A549 (cell line): ENCODE measurements at regions not wholly inside any gene's neighbourhood (a gene's known extent, or its start where the extent isn't known, plus 50 kb on each side); places are given as distances from the start of the nearest gene placed in this dataset.

Experiments
- HOXA7 ChIP-seq: fragments of 250-450 bp; sonication (Bioruptor Pico); IDR thresholded peaks from 2 replicates; pipeline ENCODE4 v1.5.0; 2020; ENCODE audit warnings: mild to moderate bottlenecking, moderate library complexity
- MAFK ChIP-seq: fragments of 450-650 bp; IDR thresholded peaks from 2 replicates; pipeline ENCODE4 v1.6.1; 2014; ENCODE audit not compliant: partially characterized antibody
- NR3C1 ChIP-seq: fragments of >200 bp; sonication (Bioruptor Twin); formaldehyde crosslinking; IDR thresholded peaks from 3 replicates; pipeline ENCODE4 v1.6.1; 2017
- POLR2A ChIP-seq: IDR thresholded peaks from 2 replicates; pipeline ENCODE4 v1.6.1; 2012; ENCODE audit warnings: mild to moderate bottlenecking, low read length
- RCOR1 ChIP-seq: fragments of 150-350 bp; IDR thresholded peaks from 2 replicates; pipeline ENCODE4 v1.6.1; 2014; ENCODE audit warnings: antibody characterized with exemption, low read length, low read depth
- TF ChIP-seq, protein P1 (sequence below): fragments of >200 bp; sonication (Bioruptor Twin); formaldehyde crosslinking; IDR thresholded peaks from 3 replicates; pipeline ENCODE4 v1.5.1; 2016

DNA sequence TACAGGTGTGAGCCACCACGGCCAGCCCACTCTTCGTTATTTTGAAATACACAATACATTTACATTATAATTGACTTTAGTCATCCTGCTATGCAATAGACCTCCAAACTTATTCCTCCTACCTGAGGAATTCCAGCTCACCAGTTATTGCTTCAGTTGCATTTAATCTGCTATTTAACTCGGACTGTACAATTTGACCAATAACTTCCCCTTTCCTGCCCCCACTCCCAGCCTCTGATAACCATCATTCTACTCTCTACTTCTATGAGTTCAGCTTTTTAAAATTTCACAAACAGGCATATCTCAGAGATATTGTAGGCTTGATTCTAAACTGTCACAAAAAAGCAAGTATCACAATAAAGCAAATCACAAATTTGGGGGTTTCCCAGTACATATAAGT is 157.0 kb downstream of the COPRS start:
- TF ChIP-seq, protein P1, sequence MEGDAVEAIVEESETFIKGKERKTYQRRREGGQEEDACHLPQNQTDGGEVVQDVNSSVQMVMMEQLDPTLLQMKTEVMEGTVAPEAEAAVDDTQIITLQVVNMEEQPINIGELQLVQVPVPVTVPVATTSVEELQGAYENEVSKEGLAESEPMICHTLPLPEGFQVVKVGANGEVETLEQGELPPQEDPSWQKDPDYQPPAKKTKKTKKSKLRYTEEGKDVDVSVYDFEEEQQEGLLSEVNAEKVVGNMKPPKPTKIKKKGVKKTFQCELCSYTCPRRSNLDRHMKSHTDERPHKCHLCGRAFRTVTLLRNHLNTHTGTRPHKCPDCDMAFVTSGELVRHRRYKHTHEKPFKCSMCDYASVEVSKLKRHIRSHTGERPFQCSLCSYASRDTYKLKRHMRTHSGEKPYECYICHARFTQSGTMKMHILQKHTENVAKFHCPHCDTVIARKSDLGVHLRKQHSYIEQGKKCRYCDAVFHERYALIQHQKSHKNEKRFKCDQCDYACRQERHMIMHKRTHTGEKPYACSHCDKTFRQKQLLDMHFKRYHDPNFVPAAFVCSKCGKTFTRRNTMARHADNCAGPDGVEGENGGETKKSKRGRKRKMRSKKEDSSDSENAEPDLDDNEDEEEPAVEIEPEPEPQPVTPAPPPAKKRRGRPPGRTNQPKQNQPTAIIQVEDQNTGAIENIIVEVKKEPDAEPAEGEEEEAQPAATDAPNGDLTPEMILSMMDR = no peak
- TF ChIP-seq MAFK = no peak
- TF ChIP-seq HOXA7 (CRISPR knock-in tag) = no peak
- no peak for TF ChIP-seq NR3C1
- no peak for TF ChIP-seq POLR2A
- TF ChIP-seq RCOR1 = no peak
